Fibroblast of mammary gland (primary cell): ENCODE measurements at regions not wholly inside any gene's neighbourhood (a gene's known extent, or its start where the extent isn't known, plus 50 kb on each side); places are given as distances from the start of the nearest gene placed in this dataset.

Source experiments
- DNase-seq: peaks from one replicate; pipeline ENCODE4 v3.0.0-alpha.2; 2010; ENCODE audit warnings: low read depth
- H3K4me3 ChIP-seq: 2 replicates; pipeline ENCODE4 v1.5.1; 2011; ENCODE audit warnings: low read depth, mild to moderate bottlenecking, low read length, moderate library complexity; ENCODE audit not compliant: control insufficient read depth
- CTCF ChIP-seq: conservative IDR thresholded peaks from 2 replicates; pipeline ENCODE4 v1.5.1; 2011; ENCODE audit warnings: low read depth, low read length, inconsistent platforms; ENCODE audit not compliant: control insufficient read depth, insufficient read depth

GRCh38 chr19:30651691-30652090 is 279.5 kb downstream of the ZNF536 start:
- no peak overlapping the region for H3K4me3 ChIP-seq
- DNase-seq: no peak

GRCh38 chr19:30651066-30651465 is 278.9 kb downstream of the ZNF536 start:
- no peak overlapping the region for H3K4me3 ChIP-seq
- no peak for TF ChIP-seq CTCF
- no peak for DNase-seq

More at GRCh38 chr19:30651691-30652090, 279.5 kb downstream of the ZNF536 start:
- no peak for TF ChIP-seq CTCF

DNA sequence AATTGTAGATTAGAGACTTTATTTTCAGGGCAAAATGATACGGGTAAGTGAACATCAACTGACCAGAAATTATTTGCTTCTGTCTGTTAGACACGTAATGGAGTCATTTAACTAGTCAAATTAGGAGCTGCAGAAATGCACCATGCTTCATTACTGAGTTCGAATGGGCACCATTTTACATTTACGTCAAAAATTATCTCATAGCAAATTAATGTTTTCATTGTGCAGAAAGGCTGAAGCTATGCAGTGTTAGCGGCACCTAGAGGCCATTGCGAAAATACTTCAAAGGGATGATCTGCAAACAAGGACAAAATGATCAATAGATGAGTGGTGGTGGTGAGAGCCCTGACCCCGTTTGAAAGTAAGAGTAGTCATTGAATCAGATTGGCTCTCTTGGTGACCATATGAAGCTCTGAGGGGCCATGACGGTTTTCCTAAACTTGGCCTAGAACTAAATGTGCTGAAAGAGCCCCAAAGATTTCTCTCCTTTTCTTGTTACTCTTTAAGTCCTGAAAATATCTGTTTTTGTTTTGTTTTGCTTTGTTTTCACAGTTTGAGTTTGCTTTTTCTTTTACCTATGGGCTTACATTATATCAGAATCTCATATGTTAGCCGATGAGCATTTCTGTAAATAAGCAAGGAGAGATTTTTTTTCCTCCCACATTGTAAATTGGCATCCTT is 277.9 kb downstream of the ZNF536 start:
- DNase-seq: peak; percentile 58

DNA sequence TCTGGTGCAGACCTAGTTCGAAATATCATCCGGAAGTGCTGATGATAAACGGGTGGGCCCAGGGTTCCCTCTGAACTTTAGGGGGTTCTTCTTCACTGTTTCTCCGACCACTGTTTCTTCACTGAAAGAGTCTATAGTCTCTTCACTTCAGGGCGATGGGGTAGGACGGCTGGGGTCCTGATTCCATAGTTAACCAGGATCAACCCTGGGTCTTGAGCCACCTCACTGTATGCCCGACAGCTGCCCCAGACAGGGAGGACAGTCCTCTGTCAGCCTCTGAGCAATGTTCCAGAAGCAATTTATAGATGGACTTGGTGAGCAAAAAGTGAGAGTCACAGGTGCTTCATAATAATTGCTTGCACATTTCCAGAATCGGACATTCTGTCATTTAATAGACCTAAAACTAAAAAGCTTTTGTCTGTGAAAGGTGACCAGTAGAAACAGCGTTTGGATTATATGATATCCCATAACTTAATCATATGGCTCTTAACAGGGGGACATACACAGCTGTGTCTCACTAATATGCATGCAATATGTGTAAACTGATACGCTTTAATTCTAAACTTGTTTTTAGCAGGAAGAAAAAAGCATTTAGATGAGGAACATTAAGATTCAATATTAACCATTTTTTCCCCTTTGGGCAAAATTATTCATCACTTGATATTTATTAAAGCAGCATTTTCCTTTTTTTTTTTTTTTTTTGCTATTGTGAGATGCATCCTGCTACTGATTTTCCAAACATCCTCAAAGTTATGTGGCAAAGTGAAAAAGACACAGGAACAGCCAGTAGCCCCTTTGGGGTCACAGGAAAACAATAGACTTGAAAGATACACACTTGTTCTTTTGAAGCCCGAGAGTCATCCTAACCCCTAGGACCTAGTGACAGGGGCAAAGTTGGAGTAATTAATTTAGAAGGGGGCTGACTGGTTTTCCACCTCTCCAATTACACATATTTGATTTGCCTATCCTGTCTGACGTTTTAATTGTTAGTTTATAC is 277.0 kb downstream of the ZNF536 start:
- no peak for DNase-seq
- TF ChIP-seq CTCF: no peak
- no peak overlapping the region for H3K4me3 ChIP-seq

More for the DNA sequence above, 277.9 kb downstream of the ZNF536 start:
- TF ChIP-seq CTCF: peak; percentile 89
- H3K4me3 ChIP-seq: no peak overlapping the region

DNA sequence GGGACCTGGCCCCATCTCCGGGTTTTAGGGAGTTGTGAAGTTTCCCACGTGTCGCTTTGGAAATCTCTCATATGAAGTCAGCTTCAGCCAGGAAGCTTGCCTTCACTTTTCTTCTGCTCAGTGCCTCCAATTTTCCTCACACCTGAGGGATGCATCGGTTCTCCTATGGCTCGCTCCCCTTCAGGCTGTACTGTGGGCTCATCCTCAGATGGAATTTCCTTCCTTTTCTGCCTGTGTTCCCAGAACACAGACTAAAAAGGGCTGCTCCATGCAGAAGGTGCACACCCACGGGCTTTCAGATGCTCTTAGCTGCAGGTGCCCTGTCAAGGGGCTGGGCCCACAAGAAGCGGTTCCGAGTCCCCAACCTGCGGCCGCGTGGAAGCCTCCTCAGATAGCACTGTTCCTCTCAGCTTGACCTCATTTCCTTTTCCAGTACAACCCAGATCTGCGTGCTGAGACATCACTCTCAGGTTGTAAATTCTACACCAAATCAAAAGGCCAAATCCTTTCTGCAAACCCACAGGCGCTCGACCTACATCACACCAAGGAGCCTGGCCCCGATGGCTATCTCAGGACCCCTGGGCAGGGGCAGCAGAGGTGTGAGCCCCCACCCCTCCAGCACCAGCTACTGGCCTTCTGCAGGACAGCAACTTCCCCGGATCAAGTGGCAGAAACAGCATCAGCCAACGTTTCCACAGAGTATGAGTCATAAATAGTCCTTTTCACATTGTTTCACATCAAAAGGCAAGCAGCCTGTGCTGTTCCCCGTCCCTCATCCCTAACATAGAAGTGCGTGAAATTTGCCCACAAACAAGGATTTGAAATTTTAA is 275.9 kb downstream of the ZNF536 start:
- no peak for DNase-seq
- no peak overlapping the region for H3K4me3 ChIP-seq
- no peak for TF ChIP-seq CTCF

DNA sequence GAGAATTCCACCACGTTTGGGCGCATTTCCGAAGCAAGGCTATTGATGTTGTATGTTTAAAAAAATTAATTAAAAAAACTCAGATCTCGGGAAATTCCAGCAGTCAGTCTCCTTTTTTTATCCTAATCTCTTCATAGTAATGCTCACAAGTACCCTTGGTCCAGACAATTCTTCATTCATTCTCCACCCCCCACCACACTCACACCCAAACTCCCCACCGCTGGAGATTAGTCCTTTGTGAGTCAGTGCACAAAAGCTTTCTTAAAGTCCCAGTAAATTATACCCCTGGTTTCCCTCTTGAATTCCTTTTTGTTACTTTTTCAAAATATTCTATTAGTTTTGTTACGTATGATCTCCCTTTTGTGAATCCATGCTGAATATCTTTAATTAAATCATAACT is 274.6 kb downstream of the ZNF536 start:
- no peak for DNase-seq
- no peak for TF ChIP-seq CTCF
- H3K4me3 ChIP-seq: no peak overlapping the region
